Gastrocnemius medialis (tissue), 4 donors: ENCODE measurements at regions not wholly inside any gene's neighbourhood (a gene's known extent, or its start where the extent isn't known, plus 50 kb on each side); places are given as distances from the start of the nearest gene placed in this dataset.

Experiments
- ATAC-seq, 2 donors: fragments of 150-250 bp; one replicate each; pipeline ENCODE4 v1.9.1; 2016
- DNase-seq, 2 donors: peaks; one replicate each; pipeline ENCODE4 v3.0.0-alpha.2; 2019
- H3K27ac ChIP-seq, 4 donors: fragments of 200-600 bp; sonication (generic); 1 replicate in 1 of 4; 2 replicates in 3 of 4; pipeline ENCODE4 v1.5.1; 2016 to 2018; ENCODE audit warnings: mild to moderate bottlenecking in 2 of 4, moderate library complexity in 1 of 4
- H3K27me3 ChIP-seq, 3 donors: fragments of 200-600 bp; sonication (generic) in 2 of 3; 1 replicate in 1 of 3; 2 replicates in 2 of 3; pipeline versions ENCODE4 v1.5.1 to v1.6.0; 2016 to 2019; ENCODE audit warnings: mild to moderate bottlenecking in 1 of 3, moderate library complexity in 1 of 3
- H3K36me3 ChIP-seq, 2 donors: fragments of 200-600 bp; sonication (generic) in 1 of 2; one replicate each; pipeline ENCODE4 v1.5.1; 2017 to 2018
- H3K4me1 ChIP-seq, 2 donors: fragments of 200-600 bp; sonication (generic) in 1 of 2; one replicate each; pipeline ENCODE4 v1.5.1; 2016 to 2017; ENCODE audit warnings: mild to moderate bottlenecking in 2 of 2
- H3K4me3 ChIP-seq, 4 donors: fragments of 200-600 bp; sonication (generic) in 3 of 4; 1 replicate in 1 of 4; 2 replicates in 3 of 4; pipeline ENCODE4 v1.5.1; 2016 to 2019; ENCODE audit warnings: mild to moderate bottlenecking in 2 of 4
- H3K9me3 ChIP-seq, 3 donors: fragments of 200-600 bp; sonication (generic) in 2 of 3; 1 replicate in 1 of 3; 2 replicates in 2 of 3; pipeline ENCODE4 v1.5.1; 2016 to 2019
- POLR2A ChIP-seq, 2 donors: fragments of 450-650 bp; IDR thresholded peaks; one replicate each; pipeline ENCODE4 v1.6.1; 2017; ENCODE audit warnings: antibody characterized with exemption in 2 of 2, mild to moderate bottlenecking in 2 of 2, moderate library complexity in 2 of 2
- in situ Hi-C, 4 donors: fragments of 200-750 bp; cut with MboI; loops; one replicate each; pipeline versions ENCODE4 v1.15.0 to v1.8.0; 2017; ENCODE audit warnings: low sequenced_read_pairs in 4 of 4
- intact Hi-C: fragments of 100-400 bp; cut with DNase I; formaldehyde crosslinking; loops from one replicate; pipeline ENCODE4 v1.15.1; 2023; ENCODE audit warnings: low total_unique reads
- TF ChIP-seq, protein P1 (sequence below), 5 experiments: fragments of 450-650 bp in 3 of 5; fragments of 200-600 bp in 2 of 5; sonication (generic) in 2 of 5; IDR thresholded peaks in 4 of 5; conservative IDR thresholded peaks in 1 of 5; 1 replicate in 4 of 5; 2 replicates in 1 of 5; pipeline ENCODE4 v1.5.1; 2016 to 2019; ENCODE audit warnings: antibody characterized with exemption in 5 of 5, mild to moderate bottlenecking in 3 of 5, moderate library complexity in 3 of 5

- in situ Hi-C loops (no loop called here), intact Hi-C loops (no loop called here)
- no peaks in the 10 kb centered on the region for H3K4me1 ChIP-seq
- no peak overlapping the region for H3K4me3 ChIP-seq
- TF ChIP-seq, protein P1, sequence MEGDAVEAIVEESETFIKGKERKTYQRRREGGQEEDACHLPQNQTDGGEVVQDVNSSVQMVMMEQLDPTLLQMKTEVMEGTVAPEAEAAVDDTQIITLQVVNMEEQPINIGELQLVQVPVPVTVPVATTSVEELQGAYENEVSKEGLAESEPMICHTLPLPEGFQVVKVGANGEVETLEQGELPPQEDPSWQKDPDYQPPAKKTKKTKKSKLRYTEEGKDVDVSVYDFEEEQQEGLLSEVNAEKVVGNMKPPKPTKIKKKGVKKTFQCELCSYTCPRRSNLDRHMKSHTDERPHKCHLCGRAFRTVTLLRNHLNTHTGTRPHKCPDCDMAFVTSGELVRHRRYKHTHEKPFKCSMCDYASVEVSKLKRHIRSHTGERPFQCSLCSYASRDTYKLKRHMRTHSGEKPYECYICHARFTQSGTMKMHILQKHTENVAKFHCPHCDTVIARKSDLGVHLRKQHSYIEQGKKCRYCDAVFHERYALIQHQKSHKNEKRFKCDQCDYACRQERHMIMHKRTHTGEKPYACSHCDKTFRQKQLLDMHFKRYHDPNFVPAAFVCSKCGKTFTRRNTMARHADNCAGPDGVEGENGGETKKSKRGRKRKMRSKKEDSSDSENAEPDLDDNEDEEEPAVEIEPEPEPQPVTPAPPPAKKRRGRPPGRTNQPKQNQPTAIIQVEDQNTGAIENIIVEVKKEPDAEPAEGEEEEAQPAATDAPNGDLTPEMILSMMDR (IDR thresholded peaks at IDR 0.05 in 4 of 5, conservative IDR thresholded peaks at IDR 0.05 in 1 of 5) = no peak
- TF ChIP-seq POLR2A (IDR thresholded peaks at IDR 0.05) = no peak
- DNase-seq (no peak), ATAC-seq (no peak)
- H3K27me3 ChIP-seq = peaks cover 0 to 4% (median 0%) of the 10 kb centered on the region in 3 donors
- H3K36me3 ChIP-seq = no peaks in the 10 kb centered on the region
- H3K9me3 ChIP-seq = no peaks in the 10 kb centered on the region
- H3K27ac ChIP-seq = no peak overlapping the region
Observed at GRCh38 chr10:132993271-132994184, 51.2 kb upstream of the CFAP46 start.

DNA sequence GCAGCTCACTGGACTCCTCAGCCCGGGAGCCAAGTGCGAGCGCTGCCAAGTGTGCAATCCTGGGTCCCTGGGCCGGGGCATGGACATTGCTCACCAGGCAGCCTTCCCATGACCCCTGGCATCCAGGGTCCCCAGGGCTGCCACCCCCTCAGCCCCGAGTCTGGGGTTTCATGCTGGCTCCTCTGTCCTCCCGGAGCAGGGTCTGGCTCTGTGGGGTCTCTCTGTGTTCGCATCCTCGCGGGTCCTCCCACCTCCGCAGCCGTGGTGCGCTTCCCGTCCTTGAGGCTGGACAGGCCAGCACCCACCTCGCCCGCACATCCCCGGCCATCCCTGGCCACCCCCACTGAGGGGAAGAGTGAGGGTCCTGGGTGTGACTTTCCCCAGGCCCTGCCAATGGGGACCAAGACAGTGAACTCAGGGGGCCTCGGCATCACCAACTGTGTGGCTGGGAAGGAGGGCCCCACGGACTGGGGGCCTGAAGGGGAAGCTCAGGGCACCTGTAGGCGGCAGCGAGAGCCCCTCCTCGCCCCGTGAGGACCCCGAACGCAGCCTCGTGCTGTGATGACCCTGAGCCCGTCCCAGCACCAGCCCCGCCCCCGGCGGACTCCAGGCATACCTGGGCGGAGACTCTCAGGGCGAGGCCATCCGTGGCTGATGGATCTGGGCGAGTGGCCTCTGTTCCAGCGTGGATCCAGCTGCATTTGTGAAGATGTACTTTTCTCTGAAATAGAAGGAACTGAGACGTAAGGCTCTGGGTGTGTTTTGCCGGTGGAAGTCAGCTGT, 50.3 kb upstream of the CFAP46 start:
- H3K27me3 ChIP-seq = peaks cover 0 to 4% (median 0%) of the 10 kb centered on the region in 3 donors
- no peak for ATAC-seq
- no peaks in the 10 kb centered on the region for H3K36me3 ChIP-seq
- no peaks in the 10 kb centered on the region for H3K9me3 ChIP-seq
- in situ Hi-C loops (no loop called here), intact Hi-C loops (no loop called here)
- DNase-seq = no peak
- H3K4me3 ChIP-seq = no peak overlapping the region
- no peak overlapping the region for H3K27ac ChIP-seq
- no peaks in the 10 kb centered on the region for H3K4me1 ChIP-seq
- no peak for TF ChIP-seq POLR2A (IDR thresholded peaks at IDR 0.05)
- TF ChIP-seq, protein P1 (IDR thresholded peaks at IDR 0.05 in 4 of 5, conservative IDR thresholded peaks at IDR 0.05 in 1 of 5) = no peak
